NB4 (cell line): ENCODE measurements at regions not wholly inside any gene's neighbourhood (a gene's known extent, or its start where the extent isn't known, plus 50 kb on each side); places are given as distances from the start of the nearest gene placed in this dataset.

Source experiments
- CTCF ChIP-seq: IDR thresholded peaks from one replicate; pipeline ENCODE4 v1.5.1; 2012; ENCODE audit warnings: low read depth, low read length
- POLR2A ChIP-seq: IDR thresholded peaks from 2 replicates; pipeline ENCODE4 v1.6.1; 2011; ENCODE audit warnings: mild to moderate bottlenecking; ENCODE audit not compliant: insufficient read length; ENCODE audit errors: extremely low read depth

- TF ChIP-seq POLR2A (no peak), CTCF (no peak)
Observed at GRCh38 chr13:29902632-29903305, 52.4 kb upstream of the UBL3 start.
